ENCODE measurements at regions not wholly inside any gene's neighbourhood (a gene's known extent, or its start where the extent isn't known, plus 50 kb on each side); places are given as distances from the start of the nearest gene placed in this dataset.

DNA sequence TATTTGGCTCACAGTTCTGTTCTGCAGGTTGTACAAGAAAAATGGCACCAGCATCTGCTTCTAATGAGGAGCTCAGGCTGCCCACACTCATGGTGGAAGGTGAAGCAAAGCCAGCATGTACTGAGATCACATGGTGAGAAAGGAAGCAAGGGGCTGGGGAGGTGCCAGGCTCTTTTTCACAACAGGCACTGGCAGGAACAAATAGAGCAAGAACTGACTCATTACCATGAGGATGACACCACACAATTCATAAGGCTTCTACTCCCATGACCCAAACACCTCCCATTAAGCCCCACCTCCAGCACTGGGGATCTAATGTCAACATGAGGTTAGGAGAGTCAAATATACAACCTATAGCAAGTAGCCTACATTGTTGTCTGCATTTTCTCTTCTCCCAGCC lies 522.6 kb downstream of the RFC3 start:
- no peak for DNase-seq

GRCh38 chr13:34343413-34343940 lies 525.5 kb downstream of the RFC3 start:
- DNase-seq, result no peak

DNA sequence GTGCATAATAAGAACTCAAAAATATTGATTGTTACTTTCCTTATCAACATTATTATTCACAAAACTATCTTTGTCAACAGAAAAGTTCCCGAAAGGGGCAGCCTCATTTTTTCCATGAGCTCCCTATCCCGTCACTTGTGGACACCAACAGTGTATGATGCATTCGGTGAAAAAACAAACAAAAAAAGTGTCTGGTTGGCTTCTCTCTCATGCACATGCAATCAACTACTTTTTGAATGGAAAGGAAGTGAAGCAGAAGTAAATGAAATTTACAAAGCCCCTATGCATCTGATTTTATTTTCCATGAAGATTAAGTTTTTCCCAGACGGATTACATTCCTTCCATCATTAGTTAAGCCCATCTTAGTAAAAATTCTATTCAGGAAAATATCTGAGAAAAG lies 526.9 kb downstream of the RFC3 start:
- no peak for DNase-seq

- DNase-seq, result no peak
Measured at GRCh38 chr13:34345258-34345965, 527.5 kb downstream of the RFC3 start.

GRCh38 chr13:34346626-34347025 lies 528.7 kb downstream of the RFC3 start:
- DNase-seq, result no peak

DNA sequence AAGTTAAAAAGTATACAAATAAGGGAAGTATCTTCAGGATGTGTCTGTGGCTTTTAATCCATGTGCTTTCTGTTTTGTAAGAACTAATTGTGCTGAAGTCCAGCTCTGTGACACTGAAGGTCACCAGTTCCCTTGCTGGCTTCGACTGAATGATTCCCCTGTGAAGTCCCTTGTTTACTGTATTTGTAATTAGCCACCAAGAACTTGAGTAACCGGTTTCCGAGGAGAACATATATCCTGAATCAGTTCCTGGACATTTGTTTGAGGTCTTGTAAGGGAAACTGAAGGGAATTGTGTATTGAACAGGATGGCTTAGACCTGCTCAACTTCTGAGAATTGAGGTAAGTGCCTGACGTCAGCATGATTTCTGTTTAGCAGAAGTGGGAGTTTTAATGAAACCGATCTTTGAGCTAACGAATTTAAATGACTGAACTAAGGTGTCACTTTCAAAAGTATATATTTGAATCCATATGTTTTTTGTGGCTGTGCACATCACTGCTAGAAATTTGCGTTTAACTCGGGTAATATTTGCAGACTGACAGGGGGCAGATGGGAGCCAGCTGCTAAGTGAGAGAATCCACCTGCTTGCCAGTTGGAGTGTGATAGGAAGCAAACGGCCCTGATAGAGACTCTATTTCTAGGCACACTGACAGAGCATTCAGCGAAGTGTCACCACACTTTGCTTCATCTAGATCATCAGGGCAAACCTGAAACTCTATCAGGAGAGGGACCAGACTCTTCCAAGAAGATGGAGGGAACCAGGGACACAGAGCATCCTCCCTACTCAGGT lies 530.0 kb downstream of the RFC3 start:
- no peak for DNase-seq

- DNase-seq, result no peak
Measured at GRCh38 chr13:34349091-34349722, 531.3 kb downstream of the RFC3 start.

DNA sequence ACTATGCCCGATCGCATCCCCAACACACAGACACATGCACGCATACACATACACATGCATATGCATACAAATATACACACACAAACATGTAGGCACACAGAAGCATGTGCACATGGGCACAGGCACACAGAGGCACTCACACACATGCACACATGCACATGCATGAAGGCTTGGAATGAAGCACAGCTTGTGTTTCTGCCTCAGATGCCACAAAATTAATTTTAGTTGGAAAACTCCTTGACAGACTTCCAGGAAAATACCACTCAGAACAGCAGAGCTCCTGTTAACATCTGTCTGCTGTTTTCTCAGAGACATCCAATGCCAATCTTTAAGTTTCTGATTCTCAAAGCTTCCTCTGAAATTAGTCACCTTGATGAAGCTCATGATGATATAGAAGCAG lies 532.7 kb downstream of the RFC3 start:
- no peak for DNase-seq

DNA sequence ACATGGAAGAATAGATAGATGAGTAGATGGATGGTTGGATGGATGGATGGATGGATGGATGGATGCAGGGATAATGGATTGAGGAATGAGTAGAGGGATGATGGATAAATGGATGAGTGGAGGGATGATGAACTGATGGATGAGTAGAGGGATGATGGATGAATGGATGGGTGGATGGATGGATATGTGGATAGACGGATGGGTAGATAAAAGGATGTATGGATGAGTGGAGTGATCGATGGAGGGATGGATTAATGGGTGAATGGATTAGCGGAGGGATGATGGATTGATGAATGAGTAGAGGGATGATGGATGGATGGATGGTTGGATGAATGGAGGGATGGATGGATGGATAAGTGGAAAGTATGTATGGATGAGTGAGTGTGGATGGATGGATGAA lies 533.2 kb downstream of the RFC3 start:
- no peak for DNase-seq

DNA sequence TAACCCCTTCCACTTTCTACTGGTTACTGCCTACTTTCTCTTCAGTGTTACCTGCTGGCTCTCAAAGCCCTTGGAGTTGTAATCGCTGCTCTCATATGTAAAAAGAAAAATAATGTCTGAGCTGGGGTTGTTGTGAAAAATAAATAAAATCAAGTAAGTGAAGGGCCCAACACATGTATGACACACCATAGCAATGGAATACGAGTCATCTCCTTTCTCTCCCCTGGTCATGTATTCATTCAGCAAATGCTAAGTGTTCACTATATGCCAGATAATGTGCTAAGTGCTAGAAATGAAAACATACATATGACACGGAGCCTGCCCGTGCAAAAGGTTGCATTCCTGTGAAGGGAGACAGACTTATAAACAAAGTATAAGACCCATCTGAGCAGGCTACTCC lies 535.0 kb downstream of the RFC3 start:
- no peak for DNase-seq

DNA sequence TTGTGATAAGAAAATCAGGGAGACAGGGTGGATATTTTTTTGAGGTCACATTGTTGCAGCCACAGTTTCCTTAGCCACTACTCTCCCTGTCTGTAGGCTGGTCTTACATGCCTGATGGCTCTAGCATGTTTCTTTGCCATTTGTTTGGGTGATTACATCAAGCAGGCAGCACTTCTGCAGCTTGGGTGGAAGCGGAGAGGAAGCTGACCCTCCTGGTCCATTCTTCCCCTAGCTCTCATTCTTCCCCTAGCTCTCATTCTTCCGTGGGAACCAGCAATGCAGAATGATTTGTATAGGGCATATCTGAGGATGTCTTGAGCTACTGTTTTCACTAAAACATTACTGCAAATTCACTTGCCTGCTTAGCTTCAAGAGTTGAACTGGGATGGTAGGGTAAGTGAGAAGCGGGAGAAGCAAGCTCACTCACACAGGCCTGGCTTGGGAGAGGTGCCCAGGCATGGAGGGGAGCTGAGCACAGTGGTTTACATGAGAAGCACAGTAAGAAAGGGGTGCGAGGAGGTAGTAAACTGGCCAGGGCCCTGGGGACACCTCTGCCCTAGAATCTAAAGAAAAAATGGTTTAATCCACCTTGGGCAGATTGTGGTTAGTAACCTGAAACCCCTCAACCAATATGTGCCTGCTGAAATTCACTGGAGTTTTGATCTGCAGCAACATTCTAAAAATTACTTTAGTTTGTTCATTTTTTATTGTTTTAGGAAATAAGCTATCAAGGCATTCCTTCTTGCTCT lies 538.9 kb downstream of the RFC3 start:
- no peak for DNase-seq

DNA sequence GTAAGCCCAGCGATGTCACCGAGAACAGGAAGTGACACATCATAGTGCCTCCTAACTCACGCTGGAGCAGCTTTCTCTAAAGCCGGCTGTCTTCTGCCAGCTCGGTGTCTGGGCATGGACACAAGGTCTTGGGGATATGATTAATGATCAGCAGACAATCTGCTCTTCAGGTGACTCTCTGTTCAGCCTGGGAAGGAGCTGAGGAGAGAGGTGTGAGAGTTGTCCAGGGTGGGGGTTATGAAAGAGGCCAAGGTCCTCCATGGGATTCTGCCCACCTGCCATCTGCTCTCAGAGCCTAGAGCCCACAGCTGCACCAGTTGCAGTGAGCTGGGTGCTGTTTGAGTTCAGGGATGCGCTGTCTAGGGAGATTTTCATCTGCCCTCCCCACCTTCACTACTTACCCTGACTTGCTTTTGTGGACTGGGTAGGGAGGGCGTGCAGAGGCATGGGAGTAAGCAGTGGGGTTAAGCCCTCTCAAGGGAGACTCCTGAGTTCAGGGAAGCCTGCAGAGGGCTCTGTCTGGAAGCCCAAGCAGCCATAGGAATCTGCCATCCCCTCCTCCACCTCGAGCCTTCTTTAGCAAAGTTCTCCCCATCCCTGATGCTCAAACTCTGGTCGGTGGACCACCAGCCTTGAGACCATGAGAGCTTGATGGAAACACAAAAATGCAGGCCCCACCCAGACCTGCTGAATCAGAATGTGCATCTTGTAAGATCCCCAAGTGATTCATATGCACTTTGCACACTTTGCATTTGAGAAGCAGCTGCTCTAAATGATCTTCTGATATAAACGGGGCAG lies 539.7 kb downstream of the RFC3 start:
- DNase-seq, result no peak

DNA sequence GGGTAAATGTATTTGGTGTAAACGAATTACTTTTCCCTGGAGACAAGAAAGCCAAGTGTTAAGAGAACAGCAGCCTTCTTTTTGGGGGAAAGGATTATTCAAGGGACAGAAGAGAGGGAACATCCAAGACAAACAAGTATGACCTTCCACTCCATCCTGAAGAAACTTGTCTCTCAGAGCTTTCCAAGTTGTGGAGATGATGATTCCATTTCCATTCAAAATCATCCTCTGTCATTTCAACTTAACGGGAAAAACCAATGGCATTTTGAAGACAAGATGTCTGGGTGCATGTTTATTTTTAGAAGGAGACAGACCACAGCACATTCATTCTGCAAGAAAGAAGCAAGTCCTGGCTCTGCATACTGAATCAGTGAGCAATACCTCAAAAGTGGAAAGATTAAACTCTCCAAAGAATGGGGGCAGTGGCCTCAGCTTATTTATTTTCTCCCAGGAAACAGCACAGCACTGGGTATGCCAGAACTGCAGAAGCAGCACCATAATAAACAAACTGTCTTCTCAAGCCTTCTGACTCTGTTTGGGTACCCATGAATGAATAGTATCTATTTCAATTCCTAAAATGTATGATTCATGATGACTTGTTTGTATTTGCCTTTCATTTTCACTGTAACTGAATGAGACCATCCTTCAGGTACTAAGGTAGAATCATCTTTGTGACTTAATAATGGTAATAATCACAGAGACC lies 541.0 kb downstream of the RFC3 start:
- no peak for DNase-seq

- DNase-seq, result no peak
Measured at GRCh38 chr13:34360702-34361101, 542.8 kb downstream of the RFC3 start.

DNA sequence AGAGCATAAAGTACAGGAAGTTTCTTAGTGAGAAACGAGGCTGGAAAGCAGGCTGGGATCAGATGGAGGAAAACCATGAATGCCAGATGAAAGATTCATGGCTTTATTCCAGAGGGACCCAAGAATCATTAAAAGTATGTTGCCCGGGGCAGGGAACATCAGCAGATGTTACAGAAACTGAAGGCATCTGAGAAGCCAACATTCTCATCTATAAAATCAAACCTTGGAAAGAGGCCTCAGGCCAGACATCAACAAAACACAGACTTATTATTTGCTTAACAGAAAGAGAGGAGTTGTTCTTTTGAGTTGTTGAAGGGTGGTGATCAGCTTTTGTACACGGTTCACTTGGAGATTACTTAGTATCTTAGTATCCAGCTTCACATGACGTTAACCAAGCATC lies 543.6 kb downstream of the RFC3 start:
- DNase-seq, result no peak

- no peak for DNase-seq
Measured at GRCh38 chr13:34363266-34363665, 545.3 kb downstream of the RFC3 start.

- no peak for DNase-seq
Measured at GRCh38 chr13:34364633-34365032, 546.7 kb downstream of the RFC3 start.

- no peak for DNase-seq
Measured at GRCh38 chr13:34369931-34370330, 552.0 kb downstream of the RFC3 start.

- no peak for DNase-seq
Measured at GRCh38 chr13:34371108-34371507, 553.2 kb downstream of the RFC3 start.

DNA sequence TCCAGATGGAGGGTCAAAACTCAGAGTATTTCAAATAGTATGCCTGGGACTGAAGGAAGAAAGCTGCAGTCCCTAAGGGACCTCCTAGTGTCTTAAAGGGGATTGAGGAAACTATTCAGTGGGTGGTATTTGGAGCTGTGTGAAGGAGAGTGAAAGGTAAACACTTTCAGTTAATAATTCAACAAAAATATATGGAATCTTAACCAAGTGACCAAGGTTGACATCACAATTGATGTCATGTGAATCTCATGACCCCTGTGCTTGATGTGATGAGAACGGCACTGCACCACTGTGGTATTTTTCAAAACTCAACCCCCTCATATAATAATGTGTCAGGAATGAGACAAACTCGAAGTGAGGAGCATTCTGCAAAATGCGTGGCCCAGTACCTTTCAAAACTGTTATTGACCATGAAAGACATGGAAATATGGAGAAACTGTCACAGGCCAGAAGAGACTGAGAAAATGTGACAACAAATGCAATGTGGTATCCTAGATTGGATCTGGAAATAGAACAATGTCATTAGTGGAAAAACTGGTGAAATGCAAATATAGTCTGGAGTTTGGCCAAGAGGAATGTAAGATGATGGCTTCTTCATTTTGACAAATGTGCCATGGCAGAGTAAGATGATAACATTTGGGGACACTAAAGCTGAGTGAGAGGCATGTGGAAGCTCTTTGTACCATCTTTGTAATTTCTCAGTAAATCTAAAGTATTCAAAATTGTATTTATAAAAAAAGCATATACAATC lies 553.9 kb downstream of the RFC3 start:
- DNase-seq, result no peak

- no peak for DNase-seq
Measured at GRCh38 chr13:34372581-34372980, 554.6 kb downstream of the RFC3 start.
